T-cell (primary cell): ENCODE measurements at regions not wholly inside any gene's neighbourhood (a gene's known extent, or its start where the extent isn't known, plus 50 kb on each side); places are given as distances from the start of the nearest gene placed in this dataset.
A peak's percentile ranks its signal among the peaks of the same experiment; 100 is the strongest.

ENCODE experiments used
- ATAC-seq, 4 experiments: fragments of 200-7000 bp in 3 of 4; fragments of 150-1000 bp in 1 of 4; cut with Tn5 transposase; replicated peaks in 1 of 4; 1 replicate in 3 of 4; 2 replicates in 1 of 4; pipeline ENCODE4 v1.10.0; 2021; ENCODE audit warnings: moderate library complexity in 3 of 4, mild to moderate bottlenecking in 2 of 4, moderate number of reproducible peaks in 1 of 4
- CTCF ChIA-PET, 2 donors: fragments of 300-600 bp; sonication (Branson Sonifier 250); formaldehyde crosslinking; loops; one replicate each; lab custom pipeline; 2022; ENCODE audit warnings: antibody characterized with exemption in 2 of 2; lab: Charles Lee
- POLR2A ChIA-PET, 2 donors: fragments of 300-600 bp; sonication (Branson Sonifier 250); formaldehyde crosslinking; loops; one replicate each; lab custom pipeline; 2022; ENCODE audit warnings: antibody characterized with exemption in 2 of 2; lab: Charles Lee
- DNase-seq, 35 experiments: peaks; one replicate each; pipeline versions ENCODE4 v3.0.0 to v3.0.0-alpha.2; 2013 to 2023
- H3K27ac ChIP-seq: one replicate; pipeline ENCODE4 v1.5.1; 2013; ENCODE audit warnings: low read length
- H3K27me3 ChIP-seq, 2 experiments: replicated peaks in 1 of 2; 1 replicate in 1 of 2; 2 replicates in 1 of 2; pipeline versions ENCODE4 v1.6.1 to v1.7.0; 2013; ENCODE audit warnings: low read length in 1 of 2, mixed read lengths in 1 of 2; ENCODE audit not compliant: control insufficient read depth in 2 of 2, insufficient read depth in 2 of 2; ENCODE audit errors: extremely low read depth in 1 of 2
- H3K36me3 ChIP-seq, 2 donors: 1 replicate in 1 of 2; 2 replicates in 1 of 2; pipeline versions ENCODE4 v1.6.1 to v1.7.0; 2013; ENCODE audit warnings: low read length in 1 of 2; ENCODE audit not compliant: control insufficient read depth in 2 of 2, insufficient read depth in 1 of 2; ENCODE audit errors: extremely low read depth in 1 of 2
- H3K4me1 ChIP-seq, 2 experiments: 1 replicate in 1 of 2; 2 replicates in 1 of 2; pipeline versions ENCODE4 v1.6.1 to v1.7.0; 2013; ENCODE audit warnings: low read length in 2 of 2, mixed read lengths in 1 of 2; ENCODE audit not compliant: insufficient read depth in 2 of 2, control insufficient read depth in 1 of 2; ENCODE audit errors: extremely low read depth in 1 of 2
- H3K4me3 ChIP-seq, 2 donors: 1 replicate in 1 of 2; 2 replicates in 1 of 2; pipeline versions ENCODE4 v1.5.1 to v1.7.0; 2013; ENCODE audit warnings: mild to moderate bottlenecking in 2 of 2, low read length in 1 of 2, moderate library complexity in 1 of 2; ENCODE audit not compliant: control insufficient read depth in 1 of 2; ENCODE audit errors: extremely low read depth in 1 of 2
- H3K9me3 ChIP-seq: 2 replicates; pipeline ENCODE4 v1.7.0; 2013
- H3K27ac Mint-ChIP-seq, 2 donors: one replicate each; pipeline ENCODE4 v1.8.0; 2020 to 2021; ENCODE audit warnings: mild to moderate bottlenecking in 2 of 2, mixed read lengths in 2 of 2
- H3K27me3 Mint-ChIP-seq, 2 donors: one replicate each; pipeline ENCODE4 v1.8.0; 2021 to 2022; ENCODE audit warnings: mixed read lengths in 2 of 2
- H3K36me3 Mint-ChIP-seq: one replicate; pipeline ENCODE4 v1.8.0; 2021; ENCODE audit warnings: mixed read lengths
- H3K4me1 Mint-ChIP-seq, 3 donors: one replicate each; pipeline ENCODE4 v1.8.0; 2020 to 2022; ENCODE audit warnings: mixed read lengths in 3 of 3, mild to moderate bottlenecking in 1 of 3
- H3K4me3 Mint-ChIP-seq, 3 donors: one replicate each; pipeline ENCODE4 v1.8.0; 2020 to 2022; ENCODE audit warnings: mild to moderate bottlenecking in 3 of 3, mixed read lengths in 3 of 3, moderate library complexity in 3 of 3
- H3K9me3 Mint-ChIP-seq, 3 donors: one replicate each; pipeline ENCODE4 v1.8.0; 2020 to 2022; ENCODE audit warnings: mixed read lengths in 3 of 3
- WGBS: methylation state at CpG from one replicate; pipeline ENCODE4 v1.1.5; 2013; ENCODE audit warnings: missing lambda C conversion rate; ENCODE audit not compliant: insufficient coverage; 5-methylcytosine and 5-hydroxymethylcytosine counted together

- H3K9me3 ChIP-seq: no peaks in the 10 kb centered on the region
- H3K36me3 Mint-ChIP-seq: no peaks in the 10 kb centered on the region
- no peak for ATAC-seq
- DNase-seq: no peak
- no peak overlapping the region for H3K4me3 Mint-ChIP-seq
- H3K4me1 ChIP-seq: no peaks in the 10 kb centered on the region
- WGBS: 95% methylated on average over 6 of the region's 9 CpGs
- H3K4me1 Mint-ChIP-seq: no peaks in the 10 kb centered on the region
- H3K27ac ChIP-seq: no peak overlapping the region
- H3K9me3 Mint-ChIP-seq: no peaks in the 10 kb centered on the region
- peaks cover 0 to 4% of the 10 kb centered on the region in 2 experiments for H3K27me3 ChIP-seq
- H3K27ac Mint-ChIP-seq: no peak overlapping the region
- H3K4me3 ChIP-seq: no peak overlapping the region
- ChIA-PET CTCF (no interaction called here), POLR2A (no interaction called here)
- no peaks in the 10 kb centered on the region for H3K36me3 ChIP-seq
- H3K27me3 Mint-ChIP-seq: peaks cover 3 to 4% of the 10 kb centered on the region in 2 donors
Observed at GRCh38 chr5:14954616-14955343, 83.2 kb upstream of the ANKH start.

- no CpG with 5 or more reads among the region's 1 CpG for WGBS
- no peaks in the 10 kb centered on the region for H3K36me3 ChIP-seq
- CTCF ChIA-PET: no interaction called here
- ATAC-seq (no peak), DNase-seq (no peak)
- H3K9me3 Mint-ChIP-seq: no peaks in the 10 kb centered on the region
- POLR2A ChIA-PET: no interaction called here
- H3K27ac ChIP-seq: no peak overlapping the region
- H3K4me3 Mint-ChIP-seq: no peak overlapping the region
- no peaks in the 10 kb centered on the region for H3K4me1 ChIP-seq
- no peak overlapping the region for H3K4me3 ChIP-seq
- peaks cover 3 to 4% of the 10 kb centered on the region in 2 donors for H3K27me3 Mint-ChIP-seq
- H3K27ac Mint-ChIP-seq: no peak overlapping the region
- no peaks in the 10 kb centered on the region for H3K36me3 Mint-ChIP-seq
- no peaks in the 10 kb centered on the region for H3K4me1 Mint-ChIP-seq
- H3K27me3 ChIP-seq: peaks cover 0 to 4% of the 10 kb centered on the region in 2 experiments
- H3K9me3 ChIP-seq: no peaks in the 10 kb centered on the region
Observed at GRCh38 chr5:14954216-14954615, 82.6 kb upstream of the ANKH start.

GRCh38 chr5:14953075-14953607 lies 81.6 kb upstream of the ANKH start:
- ChIA-PET CTCF (interaction anchor here in 1 of 2 donors (0.6 kb wide), 1 partner anchor 18 kb away, joined by 3 read pairs; no protein-coding TSS in a partner anchor), POLR2A (no interaction called here)
- H3K9me3 ChIP-seq: no peaks in the 10 kb centered on the region
- H3K27ac ChIP-seq: no peak overlapping the region
- H3K27me3 ChIP-seq: peaks cover 0 to 4% of the 10 kb centered on the region in 2 experiments
- Mint-ChIP-seq H3K4me1 (no peaks in the 10 kb centered on the region), H3K9me3 (no peaks in the 10 kb centered on the region), H3K4me3 (no peak overlapping the region), H3K36me3 (no peaks in the 10 kb centered on the region), H3K27ac (no peak overlapping the region), H3K27me3 (peaks cover 3 to 4% of the 10 kb centered on the region in 2 donors)
- H3K4me1 ChIP-seq: no peaks in the 10 kb centered on the region
- WGBS: no CpG with 5 or more reads among the region's 8 CpGs
- H3K4me3 ChIP-seq: no peak overlapping the region
- no peak for ATAC-seq
- no peaks in the 10 kb centered on the region for H3K36me3 ChIP-seq
- no peak for DNase-seq

GRCh38 chr5:14948383-14948782 lies 76.8 kb upstream of the ANKH start:
- Mint-ChIP-seq H3K4me1 (peaks cover 5 to 7% (median 6%) of the 10 kb centered on the region in 3 donors), H3K36me3 (no peaks in the 10 kb centered on the region), H3K9me3 (no peaks in the 10 kb centered on the region), H3K4me3 (no peak overlapping the region), H3K27ac (no peak overlapping the region), H3K27me3 (peaks cover 0 to 4% of the 10 kb centered on the region in 2 donors)
- no peak overlapping the region for H3K27ac ChIP-seq
- CTCF ChIA-PET: interaction anchor here (0.7 to 1.9 kb wide), 4 partner anchors 9 to 61 kb away, joined by 3 to 12 read pairs (median 4); no protein-coding TSS in a partner anchor
- H3K4me3 ChIP-seq: no peak overlapping the region
- no peak for ATAC-seq
- 86% methylated on average over 4 of the region's 4 CpGs for WGBS
- POLR2A ChIA-PET: interaction anchor here in 1 of 2 donors (0.6 kb wide), 1 partner anchor 581 kb away, joined by 3 read pairs; no protein-coding TSS in a partner anchor
- H3K9me3 ChIP-seq: no peaks in the 10 kb centered on the region
- no peaks in the 10 kb centered on the region for H3K36me3 ChIP-seq
- no peak for DNase-seq
- no peaks in the 10 kb centered on the region for H3K4me1 ChIP-seq
- no peaks in the 10 kb centered on the region for H3K27me3 ChIP-seq

GRCh38 chr5:14946815-14947620 lies 75.4 kb upstream of the ANKH start:
- no peaks in the 10 kb centered on the region for H3K9me3 Mint-ChIP-seq

GRCh38 chr5:14945450-14945849 lies 73.9 kb upstream of the ANKH start:
- ChIA-PET POLR2A (no interaction called here), CTCF (interaction anchor here (1.3 to 1.5 kb wide), 3 partner anchors 29 to 61 kb away, joined by 3 to 4 read pairs (median 4); no protein-coding TSS in a partner anchor)
- ATAC-seq: no peak

More at GRCh38 chr5:14946815-14947620, 75.4 kb upstream of the ANKH start:
- H3K4me3 ChIP-seq: no peak overlapping the region
- POLR2A ChIA-PET: no interaction called here
- H3K4me1 Mint-ChIP-seq: peaks cover 5 to 7% (median 6%) of the 10 kb centered on the region in 3 donors
- 5% methylated on average over 3 of the region's 4 CpGs for WGBS
- H3K9me3 ChIP-seq: no peaks in the 10 kb centered on the region
- H3K4me3 Mint-ChIP-seq: no peak overlapping the region
- CTCF ChIA-PET: interaction anchor here (0.7 to 2.1 kb wide), 7 partner anchors 17 to 260 kb away, joined by 3 to 11 read pairs (median 3); no protein-coding TSS in a partner anchor
- no peak overlapping the region for H3K27ac Mint-ChIP-seq
- no peaks in the 10 kb centered on the region for H3K27me3 ChIP-seq
- H3K4me1 ChIP-seq: no peaks in the 10 kb centered on the region
- peaks cover 0 to 4% of the 10 kb centered on the region in 2 donors for H3K27me3 Mint-ChIP-seq
- H3K27ac ChIP-seq: no peak overlapping the region
- DNase-seq (peak in 29 of 35 experiments; percentile 4 to 76 (median 30)), ATAC-seq (peak; percentile 87 to 95 (median 93))
- no peaks in the 10 kb centered on the region for H3K36me3 ChIP-seq
- no peaks in the 10 kb centered on the region for H3K36me3 Mint-ChIP-seq

More at GRCh38 chr5:14945450-14945849, 73.9 kb upstream of the ANKH start:
- Histone ChIP-seq H3K9me3 (no peaks in the 10 kb centered on the region), H3K4me1 (no peaks in the 10 kb centered on the region), H3K4me3 (no peak overlapping the region), H3K36me3 (no peaks in the 10 kb centered on the region), H3K27ac (no peak overlapping the region), H3K27me3 (no peaks in the 10 kb centered on the region)
- H3K4me1 Mint-ChIP-seq: peaks cover 5 to 7% (median 6%) of the 10 kb centered on the region in 3 donors
- H3K27ac Mint-ChIP-seq: no peak overlapping the region
- H3K4me3 Mint-ChIP-seq: no peak overlapping the region
- H3K27me3 Mint-ChIP-seq: peaks cover 4% of the 10 kb centered on the region in 2 donors
- H3K36me3 Mint-ChIP-seq: no peaks in the 10 kb centered on the region
- DNase-seq: no peak
- 80% methylated on average over 1 of the region's 3 CpGs for WGBS
- no peaks in the 10 kb centered on the region for H3K9me3 Mint-ChIP-seq
